ENCODE measurements at regions not wholly inside any gene's neighbourhood (a gene's known extent, or its start where the extent isn't known, plus 50 kb on each side); places are given as distances from the start of the nearest gene placed in this dataset.

GRCh38 chr7:10022480-10022879, 951.2 kb upstream of the PHF14 start:
- Histone ChIP-seq H3K36me3 (ENCODE audit: low read depth) (no peaks in the 10 kb centered on the region), H3K4me3 (no peak overlapping the region), H3K9me3 (peaks cover 12% of the 10 kb centered on the region), H3K4me1 (ENCODE audit: low read depth) (no peaks in the 10 kb centered on the region)
- DNase-seq (no peak), ATAC-seq (no peak)
- TF ChIP-seq CTCF (IDR thresholded peaks at IDR 0.05) = no peak
- intact Hi-C loops (cut with DNase I, micrococcal nuclease) = no loop called here

GRCh38 chr7:10022957-10023356, 950.7 kb upstream of the PHF14 start:
- Histone ChIP-seq H3K4me1 (ENCODE audit: low read depth) (no peaks in the 10 kb centered on the region), H3K9me3 (peaks cover 11% of the 10 kb centered on the region), H3K4me3 (no peak overlapping the region), H3K36me3 (ENCODE audit: low read depth) (no peaks in the 10 kb centered on the region)
- intact Hi-C loops (cut with DNase I, micrococcal nuclease) = no loop called here
- no peak for DNase-seq
- TF ChIP-seq CTCF (IDR thresholded peaks at IDR 0.05) = no peak
- no peak for ATAC-seq

- intact Hi-C loops (cut with DNase I, micrococcal nuclease) = no loop called here
- Histone ChIP-seq H3K36me3 (ENCODE audit: low read depth) (no peaks in the 10 kb centered on the region), H3K4me1 (ENCODE audit: low read depth) (no peaks in the 10 kb centered on the region), H3K9me3 (peaks cover 23% of the 10 kb centered on the region), H3K4me3 (no peak overlapping the region)
- ATAC-seq = no peak
- no peak for DNase-seq
- TF ChIP-seq CTCF (IDR thresholded peaks at IDR 0.05) = no peak
These were observed 938.7 kb upstream of the PHF14 start for GRCh38 chr7:10034843-10035556.

- H3K4me3 ChIP-seq = no peak overlapping the region
- no peaks in the 10 kb centered on the region for H3K4me1 ChIP-seq (ENCODE audit: low read depth)
- DNase-seq (no peak), ATAC-seq (no peak)
- no peak for TF ChIP-seq CTCF (IDR thresholded peaks at IDR 0.05)
- H3K36me3 ChIP-seq (ENCODE audit: low read depth) = no peaks in the 10 kb centered on the region
- H3K9me3 ChIP-seq = peaks cover 19% of the 10 kb centered on the region
- intact Hi-C loops (cut with DNase I, micrococcal nuclease) = no loop called here
These were observed 937.0 kb upstream of the PHF14 start for GRCh38 chr7:10036693-10037092.

- intact Hi-C loops (cut with DNase I, micrococcal nuclease) = no loop called here
- Histone ChIP-seq H3K4me1 (ENCODE audit: low read depth) (no peaks in the 10 kb centered on the region), H3K4me3 (no peak overlapping the region), H3K36me3 (ENCODE audit: low read depth) (no peaks in the 10 kb centered on the region), H3K9me3 (peaks cover 24% of the 10 kb centered on the region)
- ATAC-seq (no peak), DNase-seq (no peak)
- no peak for TF ChIP-seq CTCF (IDR thresholded peaks at IDR 0.05)
These were observed 935.3 kb upstream of the PHF14 start for GRCh38 chr7:10038351-10038750.

- Histone ChIP-seq H3K4me1 (ENCODE audit: low read depth) (no peaks in the 10 kb centered on the region), H3K4me3 (no peak overlapping the region), H3K36me3 (ENCODE audit: low read depth) (no peaks in the 10 kb centered on the region), H3K9me3 (peaks cover 28% of the 10 kb centered on the region)
- TF ChIP-seq CTCF (IDR thresholded peaks at IDR 0.05) = no peak
- DNase-seq (no peak), ATAC-seq (no peak)
- intact Hi-C loops (cut with DNase I, micrococcal nuclease) = no loop called here
These were observed 933.0 kb upstream of the PHF14 start for GRCh38 chr7:10040674-10041073.
